Endodermal cell (in vitro differentiated cells): ENCODE measurements at regions not wholly inside any gene's neighbourhood (a gene's known extent, or its start where the extent isn't known, plus 50 kb on each side); places are given as distances from the start of the nearest gene placed in this dataset.
A peak's percentile ranks its signal among the peaks of the same experiment; 100 is the strongest.

Experiments
- DNase-seq: peaks from one replicate; pipeline ENCODE4 v3.0.0-alpha.2; 2017
- H3K27ac ChIP-seq: 2 replicates; pipeline ENCODE4 v1.5.1; 2013; ENCODE audit warnings: mild to moderate bottlenecking, low read depth, low read length, moderate library complexity
- H3K27me3 ChIP-seq: 2 replicates; pipeline ENCODE4 v1.6.1; 2013; ENCODE audit warnings: mild to moderate bottlenecking, low read length, moderate library complexity; ENCODE audit not compliant: insufficient read depth, control insufficient read depth, poor library complexity, severe bottlenecking
- H3K36me3 ChIP-seq: 2 replicates; pipeline ENCODE4 v1.7.0; 2013; ENCODE audit warnings: mild to moderate bottlenecking, low read length, moderate library complexity; ENCODE audit not compliant: control insufficient read depth, insufficient read depth
- H3K4me1 ChIP-seq: one replicate; pipeline ENCODE4 v1.7.0; 2013; ENCODE audit warnings: low read length; ENCODE audit not compliant: control insufficient read depth, insufficient read depth
- H3K4me3 ChIP-seq: 2 replicates; pipeline ENCODE4 v1.5.1; 2013; ENCODE audit warnings: mild to moderate bottlenecking, low read length, moderate library complexity
- H3K9ac ChIP-seq: 2 replicates; pipeline ENCODE4 v1.6.1; 2013; ENCODE audit warnings: mild to moderate bottlenecking, low read length, moderate library complexity; ENCODE audit not compliant: poor library complexity, severe bottlenecking; ENCODE audit errors: extremely low read depth
- H3K9me3 ChIP-seq: 2 replicates; pipeline ENCODE4 v1.6.1; 2013; ENCODE audit warnings: mild to moderate bottlenecking, low read length, moderate library complexity; ENCODE audit not compliant: control insufficient read depth
- H3K27ac Mint-ChIP-seq: 2 replicates; pipeline ENCODE4 v1.8.0; 2020; ENCODE audit warnings: mixed read lengths
- H3K27me3 Mint-ChIP-seq: 2 replicates; pipeline ENCODE4 v1.8.0; 2021; ENCODE audit warnings: mild to moderate bottlenecking, mixed read lengths; ENCODE audit not compliant: insufficient read depth
- H3K36me3 Mint-ChIP-seq: 2 replicates; pipeline ENCODE4 v1.8.0; 2020; ENCODE audit warnings: low read depth, mixed read lengths
- H3K4me1 Mint-ChIP-seq: 2 replicates; pipeline ENCODE4 v1.8.0; 2020; ENCODE audit warnings: mixed read lengths
- H3K4me3 Mint-ChIP-seq: 2 replicates; pipeline ENCODE4 v1.8.0; 2020; ENCODE audit warnings: mild to moderate bottlenecking, moderate library complexity, mixed read lengths
- H3K9me3 Mint-ChIP-seq: 2 replicates; pipeline ENCODE4 v1.8.0; 2020; ENCODE audit warnings: mild to moderate bottlenecking, mixed read lengths
- WGBS, 2 experiments: methylation state at CpG; one replicate each; pipeline versions ENCODE4 v1.1.5 to v1.1.7; 2013; ENCODE audit warnings: missing lambda C conversion rate in 2 of 2, mixed read lengths in 1 of 2; ENCODE audit not compliant: insufficient coverage in 1 of 2, insufficient read length in 1 of 2; 5-methylcytosine and 5-hydroxymethylcytosine counted together
- TF ChIP-seq, protein P1 (sequence below): fragments of 200-600 bp; sonication (generic); conservative IDR thresholded peaks from 2 replicates; pipeline ENCODE4 v1.5.0; 2021; ENCODE audit warnings: antibody characterized with exemption, mild to moderate bottlenecking

DNA sequence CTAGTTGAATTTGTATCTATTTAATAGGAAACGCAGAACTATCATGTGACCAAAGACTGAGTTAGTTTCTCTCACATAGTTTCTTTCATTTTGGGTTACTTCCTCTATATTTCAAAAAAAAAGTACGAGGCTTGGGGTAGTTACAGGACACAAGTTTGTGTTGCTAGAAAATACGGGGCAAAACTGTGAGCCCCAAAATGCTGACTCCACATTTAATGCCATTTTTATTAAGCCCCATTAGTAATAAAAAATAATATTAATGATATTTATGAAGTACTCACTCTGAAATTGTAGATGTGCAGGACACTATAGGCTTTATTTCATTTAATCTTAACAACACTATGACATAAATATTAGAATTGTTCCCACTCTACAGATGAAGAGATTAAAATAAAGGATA lies 268.6 kb downstream of the DTHD1 start:
- Mint-ChIP-seq H3K36me3 (no peaks in the 10 kb centered on the region), H3K4me3 (no peak overlapping the region), H3K27me3 (no peaks in the 10 kb centered on the region), H3K4me1 (peaks cover 28% of the 10 kb centered on the region), H3K9me3 (no peaks in the 10 kb centered on the region), H3K27ac (no peak overlapping the region)
- H3K4me1 ChIP-seq, result peaks cover 2% of the 10 kb centered on the region
- H3K36me3 ChIP-seq, result no peaks in the 10 kb centered on the region
- TF ChIP-seq, protein P1, sequence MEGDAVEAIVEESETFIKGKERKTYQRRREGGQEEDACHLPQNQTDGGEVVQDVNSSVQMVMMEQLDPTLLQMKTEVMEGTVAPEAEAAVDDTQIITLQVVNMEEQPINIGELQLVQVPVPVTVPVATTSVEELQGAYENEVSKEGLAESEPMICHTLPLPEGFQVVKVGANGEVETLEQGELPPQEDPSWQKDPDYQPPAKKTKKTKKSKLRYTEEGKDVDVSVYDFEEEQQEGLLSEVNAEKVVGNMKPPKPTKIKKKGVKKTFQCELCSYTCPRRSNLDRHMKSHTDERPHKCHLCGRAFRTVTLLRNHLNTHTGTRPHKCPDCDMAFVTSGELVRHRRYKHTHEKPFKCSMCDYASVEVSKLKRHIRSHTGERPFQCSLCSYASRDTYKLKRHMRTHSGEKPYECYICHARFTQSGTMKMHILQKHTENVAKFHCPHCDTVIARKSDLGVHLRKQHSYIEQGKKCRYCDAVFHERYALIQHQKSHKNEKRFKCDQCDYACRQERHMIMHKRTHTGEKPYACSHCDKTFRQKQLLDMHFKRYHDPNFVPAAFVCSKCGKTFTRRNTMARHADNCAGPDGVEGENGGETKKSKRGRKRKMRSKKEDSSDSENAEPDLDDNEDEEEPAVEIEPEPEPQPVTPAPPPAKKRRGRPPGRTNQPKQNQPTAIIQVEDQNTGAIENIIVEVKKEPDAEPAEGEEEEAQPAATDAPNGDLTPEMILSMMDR, result no peak
- no peaks in the 10 kb centered on the region for H3K9me3 ChIP-seq
- H3K9ac ChIP-seq, result no peak overlapping the region
- DNase-seq, result no peak
- no peak overlapping the region for H3K27ac ChIP-seq
- H3K4me3 ChIP-seq, result no peak overlapping the region
- H3K27me3 ChIP-seq, result no peaks in the 10 kb centered on the region
- 89% methylated on average over 3 of the region's 3 CpGs; no CpG with 5 or more reads in 1 of the 2 experiments for WGBS, 2 experiments

DNA sequence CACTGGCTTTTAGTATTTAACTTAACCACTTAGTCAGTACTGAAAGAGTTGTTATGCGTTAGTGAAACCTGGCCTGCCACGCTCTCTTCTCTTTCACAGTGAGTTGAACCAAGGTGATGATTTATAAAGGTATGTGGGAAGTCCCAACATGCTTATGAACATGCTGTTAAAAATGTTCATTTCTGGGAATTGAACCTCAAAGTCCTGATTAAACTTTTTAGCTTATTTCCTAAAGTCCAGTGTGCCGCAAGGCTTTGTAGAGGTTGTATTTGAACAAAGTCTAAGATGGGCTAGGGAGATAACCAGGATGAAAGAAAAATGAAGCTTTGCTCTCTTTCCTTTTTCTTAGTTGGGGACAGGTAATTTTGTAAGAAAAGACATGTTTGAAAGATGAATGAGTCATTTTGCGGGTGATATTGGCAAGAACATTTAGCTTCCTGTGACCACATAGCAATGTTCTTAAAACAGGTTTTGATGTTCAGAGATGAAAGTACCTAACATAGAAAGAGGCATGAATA lies 270.3 kb downstream of the DTHD1 start:
- peaks cover 34% of the 10 kb centered on the region for H3K4me1 Mint-ChIP-seq
- Histone ChIP-seq H3K9ac (no peak overlapping the region), H3K9me3 (no peaks in the 10 kb centered on the region), H3K4me3 (no peak overlapping the region), H3K4me1 (peaks cover 2% of the 10 kb centered on the region), H3K27me3 (no peaks in the 10 kb centered on the region), H3K36me3 (no peaks in the 10 kb centered on the region), H3K27ac (no peak overlapping the region)
- no peaks in the 10 kb centered on the region for H3K9me3 Mint-ChIP-seq
- H3K27me3 Mint-ChIP-seq, result no peaks in the 10 kb centered on the region
- peak overlapping the region; percentile 63 for H3K27ac Mint-ChIP-seq
- H3K4me3 Mint-ChIP-seq, result peak overlapping the region; percentile 1
- H3K36me3 Mint-ChIP-seq, result no peaks in the 10 kb centered on the region
- TF ChIP-seq, protein P1, result no peak
- no peak for DNase-seq
- WGBS, 2 experiments, result 76 to 77% methylated on average over 3 to 4 of the region's 4 CpGs

DNA sequence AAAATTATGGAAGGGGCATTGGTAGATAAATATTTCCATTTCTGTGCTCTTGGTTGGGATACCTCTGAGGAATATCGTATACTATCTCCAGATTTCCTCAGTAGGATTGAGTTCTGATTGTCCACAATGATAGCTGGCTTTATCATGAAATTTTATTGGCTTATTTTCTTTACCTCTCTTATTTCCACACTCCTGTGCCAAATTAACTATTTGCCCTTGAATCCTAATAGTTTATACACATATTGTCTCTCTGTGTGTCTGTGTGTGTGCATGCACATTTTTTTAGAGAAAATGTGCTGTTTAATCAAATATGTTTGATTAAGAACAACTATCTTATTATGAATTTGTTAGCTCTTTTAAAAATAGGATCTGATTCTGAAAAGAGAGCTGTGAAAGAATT lies 271.6 kb downstream of the DTHD1 start:
- no peaks in the 10 kb centered on the region for H3K9me3 Mint-ChIP-seq
- Histone ChIP-seq H3K9ac (no peak overlapping the region), H3K27ac (no peak overlapping the region), H3K27me3 (no peaks in the 10 kb centered on the region), H3K4me3 (no peak overlapping the region), H3K36me3 (no peaks in the 10 kb centered on the region), H3K9me3 (no peaks in the 10 kb centered on the region), H3K4me1 (peaks cover 2% of the 10 kb centered on the region)
- peak overlapping the region; percentile 17 for H3K27ac Mint-ChIP-seq
- no peaks in the 10 kb centered on the region for H3K36me3 Mint-ChIP-seq
- no peak overlapping the region for H3K4me3 Mint-ChIP-seq
- peaks cover 41% of the 10 kb centered on the region for H3K4me1 Mint-ChIP-seq
- no peak for DNase-seq
- no peaks in the 10 kb centered on the region for H3K27me3 Mint-ChIP-seq
- TF ChIP-seq, protein P1, result no peak
- WGBS, 2 experiments, result 100% methylated on average over 1 of the region's 1 CpG
